ENCODE measurements at regions not wholly inside any gene's neighbourhood (a gene's known extent, or its start where the extent isn't known, plus 50 kb on each side); places are given as distances from the start of the nearest gene placed in this dataset.

DNA sequence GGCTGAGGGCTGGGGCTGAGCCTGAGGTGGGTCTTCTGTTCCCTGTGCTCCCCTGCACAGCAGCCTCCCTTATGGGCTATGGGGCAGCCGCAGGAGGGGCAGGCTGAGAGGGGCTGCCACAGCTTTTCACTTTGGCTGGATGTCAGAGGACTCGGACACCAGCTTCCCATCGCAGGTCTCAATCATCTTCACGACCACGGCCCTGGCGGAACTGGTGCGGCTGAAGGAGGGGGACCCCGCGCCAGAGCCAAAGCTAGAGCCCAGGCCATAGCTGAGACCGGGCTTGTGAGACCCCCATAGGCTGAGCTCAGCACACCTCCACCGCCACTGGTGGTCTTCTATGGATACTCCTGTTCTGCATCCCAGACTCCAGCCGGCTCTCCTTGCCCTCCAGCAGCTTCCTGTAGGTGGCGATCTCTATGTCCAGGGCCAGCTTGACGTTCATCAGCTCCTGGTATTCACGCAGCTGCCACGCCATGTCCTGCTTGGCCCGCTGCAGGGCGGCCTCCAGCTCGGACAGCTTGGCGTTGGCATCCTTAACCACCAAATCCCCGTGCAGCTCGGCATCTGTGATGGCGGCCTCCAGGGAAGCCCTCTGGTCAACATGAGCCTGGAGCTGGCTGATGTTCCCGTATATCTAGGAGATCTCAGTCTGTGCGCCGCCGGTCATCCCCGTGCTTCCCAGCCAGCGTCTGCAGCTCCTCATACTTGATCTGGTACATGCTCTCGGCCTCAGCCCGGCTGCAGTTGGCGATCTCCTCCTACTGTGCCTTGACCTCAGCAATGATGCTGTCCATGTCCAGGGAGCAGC, 181.7 kb upstream of the SYNPR start:
- ChIA-PET CTCF (no interaction called here), POLR2A (no interaction called here)
- Histone ChIP-seq H3K27me3 (ENCODE audit: control insufficient read depth, insufficient read depth, low read length) (no peaks in the 10 kb centered on the region), H3K27ac (ENCODE audit: low read depth, low read length) (no peak overlapping the region), H3K4me3 (ENCODE audit: low read depth, low read length) (no peak overlapping the region), H3K9me3 (ENCODE audit: control insufficient read depth, insufficient read depth, low read length) (peaks cover 14% of the 10 kb centered on the region)
- DNase-seq (ENCODE audit: low read depth, low spot score), result no peak
- TF ChIP-seq CTCF (IDR thresholded peaks at IDR 0.05; ENCODE audit: low read depth, low read length), result no peak

DNA sequence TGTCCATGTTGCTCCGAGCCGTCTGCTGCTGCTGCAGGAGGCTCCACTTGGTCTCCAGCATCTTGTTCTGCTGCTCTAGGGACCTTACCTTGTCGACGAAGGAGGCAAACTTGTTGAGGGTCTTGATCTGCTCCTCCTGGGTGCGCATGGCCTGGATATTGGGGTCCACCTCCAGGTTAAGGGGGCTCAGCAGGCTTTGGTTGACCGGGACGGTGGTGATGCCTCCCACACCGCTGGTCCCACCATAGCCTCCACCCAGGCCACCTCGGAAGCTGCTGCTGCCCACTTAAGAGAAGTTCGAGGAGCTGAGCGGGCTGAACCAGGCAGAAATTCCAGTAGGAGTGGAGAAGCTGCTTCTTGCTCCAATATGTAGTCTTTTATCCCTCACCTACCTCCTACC, 180.7 kb upstream of the SYNPR start:
- ChIA-PET CTCF (no interaction called here), POLR2A (no interaction called here)
- Histone ChIP-seq H3K27ac (ENCODE audit: low read depth, low read length) (no peak overlapping the region), H3K27me3 (ENCODE audit: control insufficient read depth, insufficient read depth, low read length) (no peaks in the 10 kb centered on the region), H3K9me3 (ENCODE audit: control insufficient read depth, insufficient read depth, low read length) (peaks cover 14% of the 10 kb centered on the region), H3K4me3 (ENCODE audit: low read depth, low read length) (no peak overlapping the region)
- TF ChIP-seq CTCF (IDR thresholded peaks at IDR 0.05; ENCODE audit: low read depth, low read length), result no peak
- DNase-seq (ENCODE audit: low read depth, low spot score), result no peak

DNA sequence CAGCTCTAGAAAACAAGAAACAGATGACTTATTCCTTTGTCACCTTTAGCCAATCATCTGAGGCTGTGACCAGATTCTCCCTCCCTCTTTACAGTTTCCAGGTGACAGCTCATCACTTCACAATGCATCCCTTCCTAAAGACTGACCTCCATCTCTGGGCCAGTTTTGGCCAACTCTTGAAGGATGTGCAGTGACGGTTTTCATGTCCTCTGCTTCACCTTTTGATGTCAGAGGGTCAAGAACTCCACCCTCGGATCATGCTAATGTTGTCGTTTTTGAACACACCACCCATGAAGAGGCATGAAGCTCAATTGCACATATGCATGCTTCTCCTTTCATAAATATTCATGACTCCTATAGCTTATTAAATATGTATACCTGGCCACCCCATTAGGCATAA, 161.2 kb upstream of the SYNPR start:
- no peak for TF ChIP-seq CTCF (IDR thresholded peaks at IDR 0.05; ENCODE audit: low read depth, low read length)
- H3K27me3 ChIP-seq (ENCODE audit: control insufficient read depth, insufficient read depth, low read length), result no peaks in the 10 kb centered on the region
- POLR2A ChIA-PET, result no interaction called here
- H3K9me3 ChIP-seq (ENCODE audit: control insufficient read depth, insufficient read depth, low read length), result no peaks in the 10 kb centered on the region
- CTCF ChIA-PET, result no interaction called here
- H3K4me3 ChIP-seq (ENCODE audit: low read depth, low read length), result no peak overlapping the region
- no peak overlapping the region for H3K27ac ChIP-seq (ENCODE audit: low read depth, low read length)
- DNase-seq (ENCODE audit: low read depth, low spot score), result no peak

GRCh38 chr3:63124090-63124489, 154.0 kb upstream of the SYNPR start:
- POLR2A ChIA-PET, result no interaction called here
- CTCF ChIA-PET, result no interaction called here
- Histone ChIP-seq H3K9me3 (ENCODE audit: control insufficient read depth, insufficient read depth, low read length) (no peaks in the 10 kb centered on the region), H3K27me3 (ENCODE audit: control insufficient read depth, insufficient read depth, low read length) (no peaks in the 10 kb centered on the region), H3K4me3 (ENCODE audit: low read depth, low read length) (no peak overlapping the region), H3K27ac (ENCODE audit: low read depth, low read length) (no peak overlapping the region)
- no peak for DNase-seq (ENCODE audit: low read depth, low spot score)
- TF ChIP-seq CTCF (IDR thresholded peaks at IDR 0.05; ENCODE audit: low read depth, low read length), result no peak

GRCh38 chr3:63126530-63126929, 151.6 kb upstream of the SYNPR start:
- no peak for TF ChIP-seq CTCF (IDR thresholded peaks at IDR 0.05; ENCODE audit: low read depth, low read length)
- H3K27ac ChIP-seq (ENCODE audit: low read depth, low read length), result no peak overlapping the region

More at GRCh38 chr3:63126530-63126929, 151.6 kb upstream of the SYNPR start:
- POLR2A ChIA-PET, result no interaction called here
- no peak overlapping the region for H3K4me3 ChIP-seq (ENCODE audit: low read depth, low read length)
- H3K9me3 ChIP-seq (ENCODE audit: control insufficient read depth, insufficient read depth, low read length), result no peaks in the 10 kb centered on the region
- CTCF ChIA-PET, result no interaction called here
- no peaks in the 10 kb centered on the region for H3K27me3 ChIP-seq (ENCODE audit: control insufficient read depth, insufficient read depth, low read length)
- DNase-seq (ENCODE audit: low read depth, low spot score), result no peak

All from AG04450 (cell line).